CMK (cell line): ENCODE measurements at regions not wholly inside any gene's neighbourhood (a gene's known extent, or its start where the extent isn't known, plus 50 kb on each side); places are given as distances from the start of the nearest gene placed in this dataset.
"Not testable (repeated sequence)": the region's sequence is repeated elsewhere in the genome, so short reads cannot be mapped to it uniquely, and the experiment has no call there.

Source experiments
- DNase-seq: peaks from one replicate; pipeline ENCODE4 v3.0.0-alpha.2; 2010; ENCODE audit warnings: low read depth

DNA sequence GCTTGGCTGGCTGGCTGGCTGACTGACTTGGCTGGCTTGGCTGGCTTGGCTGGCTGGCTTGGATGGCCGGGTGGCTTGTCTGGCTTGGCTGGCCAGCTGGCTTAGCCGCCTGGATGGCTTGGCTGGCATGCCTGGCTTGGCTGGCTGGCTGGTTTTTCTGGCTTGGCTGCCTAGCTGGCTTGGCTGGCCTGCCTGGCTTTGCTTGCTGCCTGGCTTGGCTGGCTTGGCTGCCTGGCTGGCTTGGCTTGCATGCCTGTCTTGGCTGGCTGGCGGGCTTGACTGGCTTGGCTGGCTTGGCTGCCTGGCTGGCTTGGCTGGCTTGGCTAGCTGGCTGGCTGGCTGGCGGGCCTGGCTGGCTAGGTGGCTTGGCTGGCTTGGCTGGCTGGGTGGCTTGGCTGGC is 2830.5 kb downstream of the RPIA start:
- not testable (repeated sequence) for DNase-seq

DNA sequence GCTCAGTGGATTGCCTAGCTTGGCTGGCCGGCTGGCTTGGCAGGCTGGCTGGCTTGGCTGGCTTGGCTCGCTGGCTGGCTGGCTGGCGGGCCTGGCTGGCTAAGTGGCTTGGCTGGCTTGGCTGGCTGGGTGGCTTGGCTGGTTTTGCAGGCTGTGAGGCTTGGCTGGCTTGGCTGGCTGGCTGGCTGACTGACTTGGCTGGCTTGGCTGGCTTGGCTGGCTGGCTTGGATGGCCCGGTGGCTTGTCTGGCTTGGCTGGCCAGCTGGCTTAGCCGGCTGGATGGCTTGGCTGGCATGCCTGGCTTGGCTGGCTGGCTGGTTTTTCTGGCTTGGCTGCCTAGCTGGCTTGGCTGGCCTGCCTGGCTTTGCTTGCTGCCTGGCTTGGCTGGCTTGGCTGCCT is 2831.4 kb downstream of the RPIA start:
- not testable (repeated sequence) for DNase-seq

DNA sequence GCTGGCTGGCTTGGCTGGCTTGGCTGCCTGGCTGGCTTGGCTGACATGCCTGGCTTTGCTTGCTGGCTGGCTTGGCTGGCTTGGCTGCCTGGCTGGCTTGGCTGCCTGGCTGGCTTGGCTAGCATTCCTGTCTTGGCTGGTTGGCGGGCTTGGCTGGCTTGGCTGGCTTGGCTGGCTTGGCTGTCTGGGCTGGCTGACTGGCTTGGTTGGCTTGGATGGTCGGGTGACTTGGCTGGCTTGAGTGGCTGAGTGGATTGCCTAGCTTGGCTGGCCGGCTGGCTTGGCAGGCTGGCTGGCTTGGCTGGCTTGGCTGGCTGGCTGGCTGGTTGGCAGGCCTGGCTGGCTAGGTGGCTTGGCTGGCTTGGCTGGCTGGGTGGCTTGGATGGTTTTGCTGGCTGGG is 2832.3 kb downstream of the RPIA start:
- DNase-seq = not testable (repeated sequence)

DNA sequence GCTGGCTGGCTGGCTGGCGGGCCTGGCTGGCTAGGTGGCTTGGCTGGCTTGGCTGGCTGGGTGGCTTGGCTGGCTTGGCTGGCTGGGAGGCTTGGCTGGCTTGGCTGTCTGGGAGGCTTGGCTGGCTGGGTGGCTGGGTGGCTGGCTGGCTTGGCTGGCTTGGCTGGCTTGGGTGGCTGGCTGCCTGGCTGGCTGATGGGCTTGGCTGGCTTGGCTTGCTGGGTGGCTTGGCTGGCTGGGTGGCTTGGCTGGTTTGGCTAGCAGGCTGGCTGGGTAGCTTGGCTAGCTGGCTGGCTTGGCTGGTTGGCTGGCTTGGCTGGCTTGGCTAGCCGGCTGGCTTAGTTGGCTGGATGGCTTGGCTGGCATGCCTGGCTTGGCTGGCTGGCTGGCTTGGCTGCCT is 2834.1 kb downstream of the RPIA start:
- DNase-seq = not testable (repeated sequence)

DNA sequence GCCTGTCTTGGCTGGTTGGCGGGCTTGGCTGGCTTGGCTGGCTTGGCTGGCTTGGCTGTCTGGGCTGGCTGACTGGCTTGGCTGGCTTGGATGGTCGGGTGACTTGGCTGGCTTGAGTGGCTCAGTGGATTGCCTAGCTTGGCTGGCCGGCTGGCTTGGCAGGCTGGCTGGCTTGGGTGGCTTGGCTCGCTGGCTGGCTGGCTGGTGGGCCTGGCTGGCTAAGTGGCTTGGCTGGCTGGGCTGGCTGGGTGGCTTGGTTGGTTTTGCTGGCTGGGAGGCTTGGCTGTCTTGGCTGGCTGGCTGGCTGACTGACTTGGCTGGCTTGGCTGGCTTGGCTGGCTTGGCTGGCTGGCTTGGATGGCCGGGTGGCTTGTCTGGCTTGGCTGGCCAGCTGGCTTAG is 2834.6 kb downstream of the RPIA start:
- not testable (repeated sequence) for DNase-seq

DNA sequence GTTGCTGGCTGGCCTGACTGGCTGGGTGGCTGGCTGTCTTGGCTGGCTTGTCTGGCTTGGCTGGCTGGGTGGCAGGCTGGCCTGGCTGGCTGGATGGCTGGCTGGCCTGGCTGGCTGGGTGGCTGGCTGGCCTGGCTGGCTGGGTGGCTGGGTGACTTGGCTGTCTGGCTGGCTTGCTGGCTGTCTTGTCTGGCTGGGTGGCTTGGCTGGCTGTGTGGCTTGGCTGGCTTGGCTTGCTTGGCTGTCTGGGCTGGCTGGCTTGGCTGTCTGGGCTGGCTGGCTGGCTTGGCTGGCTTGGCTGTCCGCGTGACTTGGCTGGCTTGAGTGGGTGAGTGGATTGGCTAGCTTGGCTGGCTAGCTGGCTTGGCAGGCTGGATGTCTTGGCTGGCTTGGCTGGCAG is 2835.6 kb downstream of the RPIA start:
- not testable (repeated sequence) for DNase-seq

DNA sequence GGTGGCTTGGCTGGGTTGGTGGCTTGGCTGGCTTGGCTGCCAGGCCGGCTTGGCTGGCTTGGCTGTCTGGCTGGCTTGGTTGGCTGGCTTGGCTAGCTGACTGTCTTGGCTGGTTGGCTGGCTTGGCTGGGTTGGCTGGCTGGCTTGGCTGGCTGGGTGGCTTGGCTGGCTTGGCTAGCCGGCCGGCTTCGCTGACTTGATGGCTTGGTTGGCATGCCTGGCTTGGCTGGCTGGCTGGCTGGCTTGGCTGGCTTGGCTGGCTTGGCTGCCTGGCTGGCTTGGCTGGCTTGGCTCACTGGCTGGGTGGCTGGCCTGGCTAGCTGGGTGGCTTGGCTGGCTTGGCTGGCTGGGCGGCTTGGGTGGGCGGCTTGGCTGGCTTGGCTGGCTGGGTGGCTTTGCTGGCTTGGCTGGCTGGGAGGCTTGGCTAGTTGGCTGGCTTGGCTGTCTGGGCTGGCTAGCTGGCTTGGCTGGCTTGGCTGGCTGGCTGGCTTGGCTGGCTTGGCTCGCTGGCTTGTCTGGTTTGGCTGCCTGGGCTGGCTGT is 2836.1 kb downstream of the RPIA start:
- not testable (repeated sequence) for DNase-seq

DNA sequence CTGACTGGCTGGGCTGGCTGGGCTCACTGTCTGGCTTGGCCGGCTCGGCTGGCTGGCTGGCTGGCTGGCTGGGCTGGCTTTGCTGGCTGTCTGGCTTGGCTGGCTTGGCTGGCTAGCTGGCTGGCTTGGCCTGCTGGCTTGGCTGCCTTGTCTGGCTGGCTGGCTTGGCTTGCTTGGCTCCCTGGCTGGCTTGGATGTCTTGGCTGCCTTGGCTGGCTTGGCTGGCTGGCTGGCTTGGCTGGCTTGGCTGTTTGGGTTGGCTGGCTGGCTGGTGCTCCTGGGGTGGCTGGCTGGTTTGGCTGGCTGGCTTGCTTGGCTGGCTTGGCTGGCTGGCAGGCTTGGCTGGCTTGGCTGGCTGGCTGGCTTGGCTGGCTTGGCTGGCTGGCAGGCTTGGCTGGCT is 2836.9 kb downstream of the RPIA start:
- not testable (repeated sequence) for DNase-seq

DNA sequence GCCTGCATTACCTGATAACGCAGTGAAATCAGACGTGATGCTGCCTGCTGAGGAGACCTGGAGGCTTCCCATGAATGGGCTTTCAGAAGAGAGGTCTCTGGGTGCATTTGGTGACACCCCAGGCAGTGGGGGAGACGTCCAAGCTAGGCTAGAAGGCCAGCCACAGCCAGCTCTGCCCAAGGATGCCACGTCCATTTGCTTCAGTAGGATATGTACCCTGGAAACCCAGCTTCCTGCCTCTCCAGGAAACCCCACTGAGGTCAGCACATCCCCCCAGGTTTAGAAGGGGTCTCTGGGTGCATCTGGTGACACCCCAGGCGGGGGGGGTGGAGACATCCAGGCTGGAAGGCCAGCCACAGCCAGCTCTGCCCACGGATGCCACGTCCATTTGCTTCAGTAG is 2844.6 kb downstream of the RPIA start:
- not testable (repeated sequence) for DNase-seq

DNA sequence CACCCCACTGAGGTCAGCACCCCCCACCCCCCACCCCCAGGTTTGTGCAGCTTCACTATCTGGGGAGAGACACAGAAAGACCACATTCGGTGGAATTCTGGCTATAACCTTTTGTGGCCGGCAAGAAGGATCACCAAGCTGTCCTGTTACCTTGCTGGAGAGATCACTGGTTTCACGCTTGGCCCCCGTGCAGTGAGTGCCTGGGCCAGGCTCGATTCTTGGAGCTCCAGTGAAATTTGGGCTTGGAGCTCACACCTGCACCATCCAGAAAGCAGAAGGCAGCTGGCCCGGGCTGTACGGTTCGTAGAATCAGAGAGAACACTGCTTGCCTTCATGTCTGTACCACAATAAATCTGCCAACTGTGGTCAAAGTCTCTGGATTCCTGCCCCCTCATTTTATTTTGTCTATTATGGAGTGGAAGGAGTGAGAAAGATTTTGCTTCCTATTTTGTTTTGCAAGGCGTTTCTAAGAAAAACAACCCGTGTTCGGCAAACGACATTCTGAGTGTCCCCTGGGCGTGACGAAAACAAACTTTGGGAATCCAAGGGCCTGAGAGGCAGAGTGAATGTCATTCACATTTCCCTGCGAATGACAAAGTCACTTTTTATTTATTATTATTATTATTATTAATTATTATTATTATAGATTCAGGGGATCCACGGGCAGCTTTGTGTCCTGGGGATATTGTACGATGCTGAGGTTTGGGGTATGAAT is 2845.2 kb downstream of the RPIA start:
- DNase-seq = not testable (repeated sequence)

DNA sequence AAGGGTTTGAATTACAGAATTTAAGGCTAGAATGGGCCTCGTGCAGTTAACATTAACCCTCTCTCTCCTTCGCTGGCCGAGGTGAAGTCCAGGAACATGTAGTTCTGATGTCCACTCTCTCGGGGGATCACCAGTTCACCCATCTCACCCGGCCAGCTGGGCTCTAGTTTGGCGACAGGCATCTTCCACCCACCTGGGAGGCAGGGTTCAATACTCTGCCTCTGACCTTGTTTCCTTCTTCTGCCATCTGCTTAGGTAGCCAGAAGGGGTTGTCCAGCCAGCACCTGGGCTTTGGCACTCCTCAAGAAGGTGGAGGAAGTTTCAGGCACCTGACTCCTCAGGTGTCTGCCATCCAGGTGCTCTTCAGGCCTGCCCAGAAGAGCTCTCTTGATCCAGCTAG is 2857.8 kb downstream of the RPIA start:
- not testable (repeated sequence) for DNase-seq

DNA sequence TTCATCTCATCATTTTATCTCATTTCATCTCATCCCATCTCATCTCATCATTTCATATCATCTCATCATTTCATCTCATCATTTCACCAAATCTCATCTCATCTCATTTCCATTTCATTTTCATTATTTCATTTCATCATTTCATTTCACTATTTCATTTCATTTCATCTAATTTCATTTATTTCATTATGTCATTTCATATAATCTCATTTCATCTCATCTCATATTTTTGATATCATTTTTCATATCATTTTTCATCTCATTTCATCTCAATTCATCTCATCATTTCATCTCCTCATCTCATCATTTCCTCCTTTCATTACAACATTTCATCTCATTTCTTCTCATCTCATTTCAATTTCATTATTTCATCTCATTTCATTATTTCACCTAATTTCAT is 2866.8 kb downstream of the RPIA start:
- DNase-seq = not testable (repeated sequence)

DNA sequence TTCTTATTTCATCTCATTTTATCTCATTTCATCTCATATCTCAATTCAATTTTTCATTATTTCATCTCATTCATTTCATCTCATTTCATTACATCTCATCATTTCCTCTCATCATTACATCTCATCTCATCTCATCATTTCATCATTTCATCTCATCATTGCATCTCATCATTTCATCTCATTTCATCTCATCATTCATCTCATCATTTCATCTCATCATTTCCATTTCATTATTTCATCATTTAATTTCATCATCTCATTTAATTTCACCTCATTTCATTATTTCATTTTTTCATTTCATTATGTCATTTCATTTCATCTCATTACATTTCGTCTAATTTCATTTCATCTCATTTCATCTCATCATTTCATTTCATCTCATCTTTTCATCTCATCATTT is 2867.8 kb downstream of the RPIA start:
- DNase-seq = not testable (repeated sequence)

DNA sequence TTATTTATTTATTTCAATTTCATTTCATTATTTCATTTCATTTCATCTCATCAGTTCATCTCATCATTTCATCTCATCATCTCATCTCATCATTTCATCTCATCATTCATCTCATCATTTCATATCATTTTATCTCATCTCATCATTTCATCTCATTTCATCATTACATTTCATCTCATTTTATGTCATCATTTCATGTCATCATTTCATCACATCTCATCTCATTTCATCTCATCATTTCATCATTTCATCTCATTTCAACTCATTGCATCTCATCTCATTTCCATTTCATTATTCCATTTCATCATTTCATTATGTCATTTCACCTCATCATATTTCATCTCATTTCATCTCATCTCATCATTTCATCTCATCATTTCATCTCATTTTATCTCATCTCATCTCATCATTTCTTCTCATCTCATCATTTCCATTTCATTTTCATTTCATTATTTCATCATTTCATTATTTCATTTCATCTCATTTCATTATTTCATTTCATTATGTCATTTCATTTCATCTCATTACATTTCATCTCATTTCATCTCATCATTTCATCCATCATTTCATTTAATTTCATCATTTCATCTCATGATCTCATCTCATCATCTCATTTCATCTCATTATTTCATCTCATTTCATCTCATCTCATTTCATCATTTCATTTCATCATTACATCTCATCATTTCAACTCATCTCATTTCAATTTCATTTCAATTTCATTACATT is 2868.6 kb downstream of the RPIA start:
- DNase-seq = not testable (repeated sequence)

DNA sequence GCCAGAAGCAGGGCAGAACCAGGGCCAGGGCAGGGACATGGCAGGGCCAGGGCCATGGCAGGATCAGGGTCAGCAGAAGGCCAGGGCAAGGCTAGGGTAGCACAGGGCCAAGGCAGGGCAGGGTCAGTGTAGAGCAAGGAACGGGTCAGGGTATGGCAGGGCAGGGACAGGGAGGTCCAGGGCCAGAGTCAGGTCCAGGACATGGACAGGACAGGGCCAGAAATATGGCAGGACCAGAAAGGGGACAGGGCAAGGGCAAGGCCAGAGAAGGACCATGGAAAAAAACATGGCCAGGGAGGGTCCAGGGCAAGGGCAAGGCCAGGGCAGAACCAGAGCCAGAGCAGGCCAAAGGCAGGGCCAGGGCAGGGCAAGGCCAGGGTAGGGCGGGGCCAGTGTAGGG is 2870.7 kb downstream of the RPIA start:
- DNase-seq = not testable (repeated sequence)

DNA sequence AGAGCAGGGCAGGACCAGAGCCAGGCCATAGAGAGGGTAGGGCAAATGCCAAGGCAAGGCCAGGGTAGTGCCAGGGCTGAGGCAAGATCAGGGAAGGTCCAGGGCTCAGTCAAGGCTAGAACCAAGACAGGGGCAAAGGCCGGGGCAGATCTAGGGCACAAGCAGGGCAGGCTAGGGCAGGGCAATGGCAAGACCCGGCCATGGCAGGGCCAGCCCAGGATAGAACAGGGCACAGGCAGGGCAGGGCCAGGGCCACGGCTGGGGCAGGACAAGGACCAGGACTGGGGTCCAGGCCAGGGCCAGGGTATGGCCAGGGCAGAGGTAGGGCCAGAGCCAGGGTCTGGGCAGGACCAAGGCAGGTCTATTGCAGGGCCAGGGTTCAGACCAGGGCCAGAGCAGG is 2873.2 kb downstream of the RPIA start:
- DNase-seq = not testable (repeated sequence)

DNA sequence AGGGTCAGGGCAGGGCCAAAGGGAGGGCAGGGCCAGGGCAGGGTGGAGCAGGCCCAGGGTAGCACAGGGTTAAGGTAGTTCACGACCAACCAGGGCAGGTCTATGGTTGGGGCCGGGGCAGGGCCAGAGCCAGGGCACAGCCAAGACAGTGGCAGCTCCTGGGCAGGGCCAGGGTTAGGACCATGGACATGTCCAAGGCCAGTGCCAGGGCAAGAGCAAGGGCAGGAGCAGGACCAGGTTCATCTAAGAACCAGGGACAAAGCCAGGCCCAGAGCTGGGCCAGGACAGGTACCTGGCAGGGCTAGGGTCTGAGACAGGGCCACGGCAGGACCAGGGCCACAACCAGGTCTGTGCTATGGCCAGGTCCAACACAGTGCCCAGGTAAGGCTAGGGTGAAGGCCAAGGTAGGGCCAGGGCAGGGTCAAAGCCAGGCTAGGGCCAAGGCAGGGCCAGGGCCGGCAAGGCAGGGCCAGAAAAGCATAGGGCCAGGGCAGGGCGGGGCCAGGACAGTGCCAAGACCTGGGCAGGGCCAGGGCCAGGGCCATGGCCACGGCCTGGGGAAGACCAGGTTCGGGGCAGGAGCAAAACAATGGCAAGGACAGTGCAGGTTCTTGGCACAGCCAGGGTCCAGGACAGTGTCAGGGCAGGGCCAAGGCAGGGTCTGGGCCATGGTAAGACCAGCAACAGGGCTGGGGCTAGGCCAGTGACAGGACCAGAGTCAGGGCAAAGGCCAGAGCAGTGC is 2874.4 kb downstream of the RPIA start:
- not testable (repeated sequence) for DNase-seq

DNA sequence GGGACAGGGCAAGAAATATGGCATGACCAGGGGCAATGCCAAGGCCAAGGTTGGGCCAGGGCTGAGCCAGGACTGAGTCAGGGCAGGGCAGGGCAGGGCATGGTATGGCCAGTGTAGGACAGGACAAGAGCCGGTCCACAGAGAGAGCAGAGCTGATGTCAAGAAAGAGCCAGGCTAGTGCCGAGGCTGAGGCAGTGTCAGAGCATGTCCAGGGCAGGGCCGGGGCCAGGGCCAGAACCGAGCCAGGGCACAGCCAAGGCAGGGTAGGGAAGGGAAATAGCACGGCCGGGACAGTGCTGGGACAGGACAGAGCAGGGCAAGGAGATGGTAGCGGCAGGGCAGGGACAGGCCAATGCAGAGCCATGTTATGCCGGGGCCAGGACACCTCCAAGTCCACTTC is 2875.1 kb downstream of the RPIA start:
- not testable (repeated sequence) for DNase-seq

DNA sequence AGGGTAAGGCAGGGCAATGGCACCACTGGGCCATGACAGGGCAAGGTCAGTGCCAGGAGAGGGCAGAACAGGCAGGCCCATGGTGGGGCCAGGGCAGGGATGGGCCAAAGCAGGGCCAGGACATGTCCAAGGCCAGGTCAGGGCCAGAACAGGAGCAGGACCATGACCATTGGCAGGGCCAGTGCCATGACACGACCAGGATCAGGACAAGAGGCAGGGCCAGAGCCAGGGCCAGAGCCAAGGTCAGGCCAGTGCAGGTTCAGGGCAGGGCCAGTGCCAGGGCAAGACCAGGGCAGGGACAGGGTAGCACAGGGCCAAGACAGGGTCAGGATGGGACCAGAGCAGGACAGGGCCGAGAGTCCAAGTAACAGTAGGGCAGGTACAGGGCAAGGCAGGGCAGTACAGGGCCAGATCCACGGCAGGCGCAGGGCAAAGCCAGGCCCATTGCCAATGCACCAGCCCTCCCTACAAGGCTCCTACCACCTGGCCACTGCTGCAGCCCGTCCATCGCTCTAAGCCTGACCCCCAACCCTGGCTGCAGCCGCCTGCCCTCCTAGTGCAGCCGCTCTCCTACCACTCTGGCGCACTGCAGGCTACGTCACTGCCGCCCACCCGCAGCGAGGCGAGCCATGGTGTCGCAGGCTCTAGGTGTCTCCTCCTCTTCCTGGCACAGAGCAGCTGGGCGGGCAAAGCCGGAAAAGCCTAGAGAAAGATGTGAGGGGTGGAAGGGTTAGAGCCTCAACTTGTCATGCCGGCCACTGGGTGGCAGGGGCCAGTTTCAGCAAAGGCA is 2876.3 kb downstream of the RPIA start:
- DNase-seq = not testable (repeated sequence)

DNA sequence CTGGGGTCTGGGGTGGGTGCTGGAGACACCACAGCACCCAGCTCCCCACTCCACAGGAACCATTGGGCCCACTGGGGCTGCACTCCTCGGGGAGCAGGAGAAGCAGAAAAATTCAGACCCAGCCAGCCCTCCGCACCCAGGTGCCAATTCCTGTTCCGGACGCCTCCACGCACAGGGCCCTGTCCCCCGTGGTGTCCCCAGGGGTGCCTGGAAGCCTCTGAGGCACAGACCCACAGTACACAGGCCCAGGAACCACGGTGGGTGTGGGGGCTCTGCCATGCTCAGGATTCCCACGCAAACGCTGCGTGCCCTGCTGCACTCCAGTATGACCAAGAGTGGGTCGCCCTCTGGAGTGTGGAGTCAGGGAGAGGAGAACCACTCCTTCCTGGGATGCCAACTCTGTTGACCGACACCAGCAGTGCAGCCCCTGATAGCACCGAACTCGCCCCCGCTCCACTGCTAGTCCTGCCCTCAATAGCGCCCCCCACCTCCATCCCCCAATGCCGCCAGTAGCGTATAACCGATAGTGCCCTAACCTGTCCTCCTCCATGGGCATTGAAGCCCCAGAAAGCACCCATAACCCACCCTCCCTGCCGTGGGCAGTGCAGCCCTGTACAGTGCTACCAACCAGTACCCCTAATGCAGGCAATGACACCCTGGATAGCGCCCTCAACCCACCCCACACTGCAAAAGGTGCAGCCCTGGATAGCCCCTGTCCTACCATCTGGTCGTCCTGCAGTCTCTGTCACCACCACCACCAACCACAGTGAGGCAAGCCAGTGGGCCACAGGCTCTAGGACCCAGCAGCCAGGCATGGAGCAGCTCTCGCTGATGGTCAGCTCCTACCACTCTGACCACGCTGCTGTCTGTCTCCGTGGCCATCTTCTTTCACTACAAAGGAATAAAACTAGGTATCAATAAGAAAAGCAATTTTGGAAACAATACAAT is 2877.2 kb downstream of the RPIA start:
- not testable (repeated sequence) for DNase-seq
